Stimulated activated CD8-positive, alpha-beta memory T cell treated with anti-CD3 and anti-CD28 coated beads, Interleukin-7, amount 100 ng/mL, for 4 hours (primary cell): ENCODE measurements at regions not wholly inside any gene's neighbourhood (a gene's known extent, or its start where the extent isn't known, plus 50 kb on each side); places are given as distances from the start of the nearest gene placed in this dataset.

Experiments
- DNase-seq, 2 donors: peaks; one replicate each; pipeline ENCODE4 v3.0.0-alpha.2; 2020; ENCODE audit warnings: low read depth in 2 of 2

- no peak for DNase-seq
Observed at GRCh38 chr6:166752928-166753721, 126.1 kb upstream of the RPS6KA2 start.

GRCh38 chr6:166752097-166752496, 125.0 kb upstream of the RPS6KA2 start:
- DNase-seq = no peak

GRCh38 chr6:166751051-166751595, 124.1 kb upstream of the RPS6KA2 start:
- DNase-seq = no peak

- DNase-seq = no peak
Observed at GRCh38 chr6:166750108-166750793, 123.2 kb upstream of the RPS6KA2 start.

GRCh38 chr6:166749666-166750065, 122.6 kb upstream of the RPS6KA2 start:
- no peak for DNase-seq

- DNase-seq = no peak
Observed at GRCh38 chr6:166747644-166748595, 120.9 kb upstream of the RPS6KA2 start.

- DNase-seq = no peak
Observed at GRCh38 chr6:166745801-166746668, 119.0 kb upstream of the RPS6KA2 start.

- no peak for DNase-seq
Observed at GRCh38 chr6:166744223-166745134, 117.4 kb upstream of the RPS6KA2 start.

- DNase-seq = no peak
Observed at GRCh38 chr6:166743406-166744222, 116.6 kb upstream of the RPS6KA2 start.

- no peak for DNase-seq
Observed at GRCh38 chr6:166742981-166743380, 115.9 kb upstream of the RPS6KA2 start.

GRCh38 chr6:166739976-166740318, 112.9 kb upstream of the RPS6KA2 start:
- no peak for DNase-seq

- no peak for DNase-seq
Observed at GRCh38 chr6:166739117-166739975, 112.3 kb upstream of the RPS6KA2 start.

- DNase-seq = no peak
Observed at GRCh38 chr6:166738386-166739116, 111.5 kb upstream of the RPS6KA2 start.

- no peak for DNase-seq
Observed at GRCh38 chr6:166737261-166737660, 110.2 kb upstream of the RPS6KA2 start.

GRCh38 chr6:166736634-166737033, 109.6 kb upstream of the RPS6KA2 start:
- no peak for DNase-seq

GRCh38 chr6:166733900-166734299, 106.8 kb upstream of the RPS6KA2 start:
- DNase-seq = no peak

- DNase-seq = no peak
Observed at GRCh38 chr6:166729658-166730057, 102.6 kb upstream of the RPS6KA2 start.
